ENCODE measurements at regions not wholly inside any gene's neighbourhood (a gene's known extent, or its start where the extent isn't known, plus 50 kb on each side); places are given as distances from the start of the nearest gene placed in this dataset.

GRCh38 chr11:28773606-28774005 lies 665.4 kb downstream of the METTL15 start:
- DNase-seq (no peak), FAIRE-seq (no peak)
- H3K4me3 ChIP-seq (ENCODE audit: low read length in 3 of 3): no peak overlapping the region
- intact Hi-C loops (cut with DNase I): no loop called here
- H3K9me3 ChIP-seq (ENCODE audit: control insufficient read depth in 2 of 3, insufficient read depth in 1 of 3, low read length in 3 of 3): peaks cover 0 to 6% (median 0%) of the 10 kb centered on the region in 3 donors
- no peak overlapping the region for H3K27ac ChIP-seq (ENCODE audit: low read depth in 2 of 2, low read length in 2 of 2)
- no peaks in the 10 kb centered on the region for H3K4me1 ChIP-seq (ENCODE audit: control insufficient read depth in 2 of 3, insufficient read depth in 2 of 3, low read depth in 1 of 3, low read length in 3 of 3)
- no peak for TF ChIP-seq CTCF (IDR thresholded peaks at IDR 0.05; ENCODE audit: borderline replicate concordance, extremely low read depth, insufficient read depth)
- H3K27me3 ChIP-seq (ENCODE audit: control insufficient read depth, insufficient read depth, low read length): no peaks in the 10 kb centered on the region
- H3K9ac ChIP-seq (ENCODE audit: low read length in 3 of 3): no peak overlapping the region
- H3K36me3 ChIP-seq (ENCODE audit: control insufficient read depth in 2 of 3, insufficient read depth in 3 of 3, low read length in 3 of 3): no peaks in the 10 kb centered on the region

DNA sequence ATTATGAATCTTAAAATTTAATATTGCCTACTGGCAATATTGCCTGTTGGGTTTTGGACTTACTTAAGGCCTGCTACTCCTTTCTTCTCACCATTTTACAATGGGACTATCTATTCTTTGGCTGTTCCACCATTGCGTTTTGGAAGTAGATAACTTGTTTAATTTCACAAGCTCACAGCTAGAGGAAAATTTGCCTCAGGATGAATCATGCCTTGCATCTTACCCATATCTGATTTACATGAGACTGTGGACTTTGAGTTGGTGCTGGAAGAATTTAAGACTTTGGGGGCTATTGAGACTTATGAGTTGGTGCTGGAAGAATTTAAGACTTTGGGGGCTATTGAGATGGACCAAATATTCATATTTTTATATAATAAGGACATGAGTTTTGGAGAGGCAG lies 662.6 kb downstream of the METTL15 start:
- no peaks in the 10 kb centered on the region for H3K27me3 ChIP-seq (ENCODE audit: control insufficient read depth, insufficient read depth, low read length)
- H3K4me1 ChIP-seq (ENCODE audit: control insufficient read depth in 2 of 3, insufficient read depth in 2 of 3, low read depth in 1 of 3, low read length in 3 of 3): no peaks in the 10 kb centered on the region
- no peak overlapping the region for H3K9ac ChIP-seq (ENCODE audit: low read length in 3 of 3)
- peaks cover 0 to 6% (median 0%) of the 10 kb centered on the region in 3 donors for H3K9me3 ChIP-seq (ENCODE audit: control insufficient read depth in 2 of 3, insufficient read depth in 1 of 3, low read length in 3 of 3)
- DNase-seq (no peak), FAIRE-seq (no peak)
- H3K4me3 ChIP-seq (ENCODE audit: low read length in 3 of 3): no peak overlapping the region
- H3K27ac ChIP-seq (ENCODE audit: low read depth in 2 of 2, low read length in 2 of 2): no peak overlapping the region
- intact Hi-C loops (cut with DNase I): no loop called here
- TF ChIP-seq CTCF (IDR thresholded peaks at IDR 0.05; ENCODE audit: borderline replicate concordance, extremely low read depth, insufficient read depth): no peak
- no peaks in the 10 kb centered on the region for H3K36me3 ChIP-seq (ENCODE audit: control insufficient read depth in 2 of 3, insufficient read depth in 3 of 3, low read length in 3 of 3)

- FAIRE-seq: no peak
- Histone ChIP-seq H3K27me3 (ENCODE audit: control insufficient read depth, insufficient read depth, low read length) (no peaks in the 10 kb centered on the region), H3K9ac (ENCODE audit: low read length in 3 of 3) (no peak overlapping the region), H3K9me3 (ENCODE audit: control insufficient read depth in 2 of 3, insufficient read depth in 1 of 3, low read length in 3 of 3) (no peaks in the 10 kb centered on the region), H3K36me3 (ENCODE audit: control insufficient read depth in 2 of 3, insufficient read depth in 3 of 3, low read length in 3 of 3) (no peaks in the 10 kb centered on the region), H3K4me1 (ENCODE audit: control insufficient read depth in 2 of 3, insufficient read depth in 2 of 3, low read depth in 1 of 3, low read length in 3 of 3) (no peaks in the 10 kb centered on the region), H3K27ac (ENCODE audit: low read depth in 2 of 2, low read length in 2 of 2) (no peak overlapping the region), H3K4me3 (ENCODE audit: low read length in 3 of 3) (no peak overlapping the region)
- TF ChIP-seq CTCF (IDR thresholded peaks at IDR 0.05; ENCODE audit: borderline replicate concordance, extremely low read depth, insufficient read depth): no peak
- no peak for DNase-seq
- intact Hi-C loops (cut with DNase I): no loop called here
These were observed 659.4 kb downstream of the METTL15 start for GRCh38 chr11:28767574-28767973.

- intact Hi-C loops (cut with DNase I): no loop called here
- Histone ChIP-seq H3K9ac (ENCODE audit: low read length in 3 of 3) (no peak overlapping the region), H3K9me3 (ENCODE audit: control insufficient read depth in 2 of 3, insufficient read depth in 1 of 3, low read length in 3 of 3) (no peaks in the 10 kb centered on the region), H3K4me3 (ENCODE audit: low read length in 3 of 3) (no peak overlapping the region), H3K27me3 (ENCODE audit: control insufficient read depth, insufficient read depth, low read length) (no peaks in the 10 kb centered on the region), H3K36me3 (ENCODE audit: control insufficient read depth in 2 of 3, insufficient read depth in 3 of 3, low read length in 3 of 3) (no peaks in the 10 kb centered on the region), H3K4me1 (ENCODE audit: control insufficient read depth in 2 of 3, insufficient read depth in 2 of 3, low read depth in 1 of 3, low read length in 3 of 3) (peaks cover 0 to 9% (median 2%) of the 10 kb centered on the region in 3 donors), H3K27ac (ENCODE audit: low read depth in 2 of 2, low read length in 2 of 2) (no peak overlapping the region)
- DNase-seq: no peak
- TF ChIP-seq CTCF (IDR thresholded peaks at IDR 0.05; ENCODE audit: borderline replicate concordance, extremely low read depth, insufficient read depth): no peak
- FAIRE-seq: no peak
These were observed 655.7 kb downstream of the METTL15 start for GRCh38 chr11:28763876-28764275.

All from kidney (tissue), 13 donors.